ENCODE measurements at regions not wholly inside any gene's neighbourhood (a gene's known extent, or its start where the extent isn't known, plus 50 kb on each side); places are given as distances from the start of the nearest gene placed in this dataset.

GRCh38 chr2:76579911-76580310 is 869.2 kb upstream of the GCFC2 start:
- DNase-seq (ENCODE audit: low spot score), result no peak

- DNase-seq (ENCODE audit: low spot score), result no peak
Measured at GRCh38 chr2:76572981-76573380, 862.3 kb upstream of the GCFC2 start.

GRCh38 chr2:76569819-76570218 is 859.1 kb upstream of the GCFC2 start:
- no peak for DNase-seq (ENCODE audit: low spot score)

GRCh38 chr2:76567478-76567877 is 856.8 kb upstream of the GCFC2 start:
- no peak for DNase-seq (ENCODE audit: low spot score)

- no peak for DNase-seq (ENCODE audit: low spot score)
Measured at GRCh38 chr2:76564734-76565133, 854.0 kb upstream of the GCFC2 start.

GRCh38 chr2:76563730-76564129 is 853.0 kb upstream of the GCFC2 start:
- DNase-seq (ENCODE audit: low spot score), result no peak

- no peak for DNase-seq (ENCODE audit: low spot score)
Measured at GRCh38 chr2:76558157-76558556, 847.4 kb upstream of the GCFC2 start.

GRCh38 chr2:76556018-76556417 is 845.3 kb upstream of the GCFC2 start:
- no peak for DNase-seq (ENCODE audit: low spot score)

GRCh38 chr2:76546207-76546606 is 835.5 kb upstream of the GCFC2 start:
- DNase-seq (ENCODE audit: low spot score), result no peak

- no peak for DNase-seq (ENCODE audit: low spot score)
Measured at GRCh38 chr2:76544901-76545300, 834.2 kb upstream of the GCFC2 start.

- no peak for DNase-seq (ENCODE audit: low spot score)
Measured at GRCh38 chr2:76517574-76517909, 806.8 kb upstream of the GCFC2 start.

- DNase-seq (ENCODE audit: low spot score), result no peak
Measured at GRCh38 chr2:76516861-76517573, 806.3 kb upstream of the GCFC2 start.

- DNase-seq (ENCODE audit: low spot score), result no peak
Measured at GRCh38 chr2:76512201-76512820, 801.6 kb upstream of the GCFC2 start.

GRCh38 chr2:76506538-76506937 is 795.8 kb upstream of the GCFC2 start:
- DNase-seq (ENCODE audit: low spot score), result no peak

GRCh38 chr2:76501641-76502040 is 790.9 kb upstream of the GCFC2 start:
- DNase-seq (ENCODE audit: low spot score), result no peak

GRCh38 chr2:76498360-76498759 is 787.6 kb upstream of the GCFC2 start:
- no peak for DNase-seq (ENCODE audit: low spot score)

GRCh38 chr2:76491503-76491902 is 780.8 kb upstream of the GCFC2 start:
- DNase-seq (ENCODE audit: low spot score), result no peak

GRCh38 chr2:76478266-76479035 is 767.7 kb upstream of the GCFC2 start:
- DNase-seq (ENCODE audit: low spot score), result no peak

- DNase-seq (ENCODE audit: low spot score), result no peak
Measured at GRCh38 chr2:76472946-76473345, 762.2 kb upstream of the GCFC2 start.

GRCh38 chr2:76469066-76469465 is 758.4 kb upstream of the GCFC2 start:
- DNase-seq (ENCODE audit: low spot score), result no peak

GRCh38 chr2:76467326-76467725 is 756.6 kb upstream of the GCFC2 start:
- DNase-seq (ENCODE audit: low spot score), result no peak

- no peak for DNase-seq (ENCODE audit: low spot score)
Measured at GRCh38 chr2:76464310-76464709, 753.6 kb upstream of the GCFC2 start.

- DNase-seq (ENCODE audit: low spot score), result no peak
Measured at GRCh38 chr2:76461431-76461830, 750.7 kb upstream of the GCFC2 start.
